Stimulated activated naive CD4-positive, alpha-beta T cell (primary cell): ENCODE measurements at regions not wholly inside any gene's neighbourhood (a gene's known extent, or its start where the extent isn't known, plus 50 kb on each side); places are given as distances from the start of the nearest gene placed in this dataset.

ENCODE experiments used
- DNase-seq, 6 experiments: peaks; one replicate each; lab custom pipeline; 2025; lab: John Stamatoyannopoulos, UW

- DNase-seq = no peak
Measured at GRCh38 chr4:181637186-181638105, 605.8 kb upstream of the TENM3 start.

- no peak for DNase-seq
Measured at GRCh38 chr4:181643466-181643865, 599.7 kb upstream of the TENM3 start.

- DNase-seq = no peak
Measured at GRCh38 chr4:181645489-181645888, 597.7 kb upstream of the TENM3 start.

DNA sequence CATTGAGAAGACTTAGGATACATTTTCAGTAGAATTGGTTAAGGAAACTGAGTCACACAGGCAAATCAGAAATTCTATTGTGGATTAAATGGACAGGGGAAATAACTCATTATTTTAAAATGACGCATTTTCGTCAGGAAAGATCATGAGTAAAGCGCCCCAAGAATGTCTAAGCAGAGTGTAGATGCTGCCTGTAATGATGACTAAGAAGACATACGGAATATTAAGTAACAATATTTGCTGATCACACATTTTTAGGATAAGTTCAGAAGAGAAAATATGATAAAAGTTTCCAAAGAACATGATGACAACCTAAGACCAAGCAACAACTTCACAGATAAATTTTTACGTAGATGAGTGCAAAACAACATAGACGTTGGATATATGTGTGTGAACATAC lies 596.3 kb upstream of the TENM3 start:
- DNase-seq = no peak

GRCh38 chr4:181647396-181648147 lies 595.6 kb upstream of the TENM3 start:
- DNase-seq = no peak

- DNase-seq = no peak
Measured at GRCh38 chr4:181650033-181650825, 593.0 kb upstream of the TENM3 start.

DNA sequence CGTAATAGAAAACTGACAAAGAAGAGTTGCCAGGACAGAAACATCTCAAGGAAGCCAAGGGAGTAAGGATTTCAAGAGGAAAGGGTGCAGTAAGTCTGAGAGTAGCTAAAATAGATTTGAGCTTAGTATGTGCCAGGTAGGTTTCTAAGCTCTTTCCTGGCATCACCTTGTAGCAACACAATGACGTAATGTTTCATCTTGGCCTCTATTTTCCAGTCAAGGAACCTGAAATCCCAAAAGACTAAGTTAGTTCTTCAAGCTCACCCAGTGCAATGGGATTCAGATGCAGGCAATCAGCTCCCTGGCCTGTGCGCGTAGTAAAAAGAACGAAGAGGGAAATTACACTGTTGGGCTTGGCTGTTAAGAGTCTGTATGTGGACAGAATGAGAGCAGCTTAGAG lies 586.5 kb upstream of the TENM3 start:
- no peak for DNase-seq

DNA sequence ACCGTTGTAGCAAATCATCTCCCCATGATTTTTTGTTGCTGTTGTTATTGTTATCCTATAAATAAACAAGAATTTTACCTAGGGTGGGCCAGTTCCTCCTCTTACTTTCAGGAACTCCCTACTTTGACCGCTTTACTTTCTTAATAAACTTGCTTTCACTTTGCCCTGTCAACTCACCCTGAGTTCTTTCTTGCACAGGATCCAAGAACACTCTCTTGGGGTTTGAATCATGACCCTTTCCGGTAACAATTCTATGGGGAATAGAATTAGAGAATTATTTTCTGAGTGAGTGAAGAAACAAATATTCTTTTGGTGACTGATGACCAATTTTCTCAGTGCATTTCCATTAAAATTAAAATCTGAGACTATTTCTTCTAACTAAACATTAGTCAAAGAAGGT lies 584.0 kb upstream of the TENM3 start:
- no peak for DNase-seq

- DNase-seq = no peak
Measured at GRCh38 chr4:181659876-181660275, 583.3 kb upstream of the TENM3 start.

GRCh38 chr4:181661090-181661489 lies 582.1 kb upstream of the TENM3 start:
- DNase-seq = no peak

DNA sequence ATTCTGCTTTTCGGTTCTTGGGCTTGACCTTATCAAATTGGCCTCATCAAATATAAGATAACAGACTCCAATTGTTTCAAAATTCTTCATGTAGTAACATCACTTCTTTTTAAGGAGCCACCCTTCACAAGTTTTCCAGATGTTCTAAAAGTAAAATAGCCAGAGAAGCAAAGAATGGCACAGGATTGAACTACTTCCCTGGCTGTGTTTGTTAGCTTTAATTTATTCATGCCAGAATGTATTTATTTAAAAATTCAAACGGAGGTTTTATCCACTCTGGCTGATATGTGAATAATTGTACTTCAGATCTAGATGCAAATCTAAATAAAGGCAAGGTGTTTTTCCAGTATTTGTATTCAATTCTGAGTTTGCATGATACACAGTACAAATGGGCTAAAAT lies 581.3 kb upstream of the TENM3 start:
- DNase-seq = no peak

GRCh38 chr4:181662383-181662782 lies 580.8 kb upstream of the TENM3 start:
- DNase-seq = no peak

DNA sequence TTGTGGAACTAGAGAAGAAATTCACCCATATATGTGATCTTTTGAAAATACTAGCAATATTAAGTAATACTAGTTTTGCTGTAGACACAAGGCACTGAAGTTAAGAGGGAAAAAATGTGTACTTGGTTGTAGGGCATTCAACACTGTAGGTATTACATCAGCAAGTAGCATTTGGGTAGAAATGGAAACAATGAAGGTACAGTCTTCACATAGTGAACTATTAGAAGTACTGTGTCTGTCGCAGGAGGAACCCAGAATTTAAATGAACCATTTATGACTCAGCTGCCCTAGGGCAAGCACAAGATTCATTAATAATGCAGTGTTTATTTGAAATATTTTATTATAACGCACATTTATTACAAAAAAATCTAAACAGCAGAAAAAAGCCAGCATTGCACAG lies 572.7 kb upstream of the TENM3 start:
- no peak for DNase-seq

DNA sequence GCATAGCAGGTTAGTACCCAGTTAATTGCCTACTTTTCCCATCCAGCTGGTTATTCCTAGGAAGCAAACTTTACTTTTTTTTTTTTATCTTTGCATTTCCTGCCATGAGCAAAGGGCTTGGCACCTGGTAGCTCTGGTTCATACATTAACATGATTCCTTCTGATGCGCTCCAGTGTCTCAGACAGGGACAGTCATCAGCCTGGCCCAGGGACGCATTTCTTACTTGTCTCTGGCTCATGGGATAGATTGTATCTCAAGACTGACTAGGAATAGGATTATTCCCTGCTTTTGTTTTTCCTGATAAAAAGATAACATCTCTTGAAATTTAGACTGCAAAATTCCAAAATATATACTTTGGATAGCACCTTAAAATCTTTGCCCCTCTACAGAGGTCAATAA lies 571.5 kb upstream of the TENM3 start:
- DNase-seq = no peak

DNA sequence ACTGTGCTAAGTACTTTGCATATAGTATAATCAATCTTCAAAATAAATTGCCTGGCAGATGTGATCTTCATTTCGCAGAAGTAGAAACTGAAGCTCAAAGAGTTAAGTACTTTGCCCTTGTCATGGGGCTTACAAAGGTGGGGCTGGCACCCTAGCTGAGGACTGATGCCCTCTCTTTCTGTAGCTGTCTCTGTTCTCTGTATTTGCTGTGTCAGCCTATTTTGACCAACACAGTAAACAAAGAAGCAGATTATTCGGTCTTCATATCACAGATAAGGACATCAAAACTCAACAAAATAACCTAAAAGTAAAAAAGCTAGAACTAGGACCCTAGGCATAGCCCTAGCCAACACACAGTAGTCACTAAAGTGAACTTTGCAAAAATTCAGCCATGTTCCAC lies 570.5 kb upstream of the TENM3 start:
- DNase-seq = no peak

DNA sequence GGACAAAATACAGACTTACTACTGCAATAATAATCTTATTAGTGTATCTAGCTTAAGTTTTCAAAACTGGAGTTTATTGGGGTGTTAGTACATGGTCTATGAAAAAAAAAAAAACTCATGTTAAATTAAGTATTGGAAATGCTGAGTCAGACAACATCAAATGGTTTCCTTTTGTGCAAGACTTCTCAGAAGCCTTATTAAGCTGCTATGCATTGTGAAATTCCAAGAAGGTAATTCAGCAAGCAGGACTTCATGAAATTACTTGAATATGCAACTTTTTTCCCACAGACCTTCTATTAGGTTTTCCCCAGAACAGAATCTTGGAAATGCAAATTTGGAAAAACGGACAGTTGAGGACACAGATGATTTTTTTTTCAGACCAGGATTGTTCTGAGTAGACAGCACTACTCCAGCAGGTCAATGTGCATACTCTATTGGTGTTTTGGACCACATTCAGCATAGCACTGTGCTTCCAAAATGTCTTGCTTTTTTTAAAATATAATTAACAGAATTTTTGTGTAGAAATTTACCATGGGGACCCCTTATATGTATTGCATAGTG lies 568.8 kb upstream of the TENM3 start:
- no peak for DNase-seq

- no peak for DNase-seq
Measured at GRCh38 chr4:181676546-181676945, 566.7 kb upstream of the TENM3 start.

GRCh38 chr4:181677201-181677600 lies 566.0 kb upstream of the TENM3 start:
- no peak for DNase-seq

DNA sequence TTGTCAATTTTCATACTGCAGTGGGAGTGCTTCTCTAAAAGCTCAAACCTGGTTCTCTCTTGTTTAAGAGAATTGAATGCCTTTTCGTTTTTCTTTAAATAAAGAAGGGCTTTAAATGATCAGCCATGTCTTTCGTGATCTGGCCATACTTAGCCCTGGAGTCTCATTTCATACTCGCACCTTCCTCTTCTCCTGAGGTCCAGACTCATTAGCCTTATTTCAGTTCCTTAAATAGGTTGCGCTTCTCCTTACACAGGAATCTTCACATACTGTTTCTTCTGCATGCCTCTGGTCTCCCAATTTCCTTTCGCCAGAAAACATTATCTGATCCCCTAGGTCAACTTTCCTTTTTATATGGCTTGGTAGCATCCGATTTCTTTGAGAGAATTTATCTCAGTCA lies 565.6 kb upstream of the TENM3 start:
- DNase-seq = no peak

DNA sequence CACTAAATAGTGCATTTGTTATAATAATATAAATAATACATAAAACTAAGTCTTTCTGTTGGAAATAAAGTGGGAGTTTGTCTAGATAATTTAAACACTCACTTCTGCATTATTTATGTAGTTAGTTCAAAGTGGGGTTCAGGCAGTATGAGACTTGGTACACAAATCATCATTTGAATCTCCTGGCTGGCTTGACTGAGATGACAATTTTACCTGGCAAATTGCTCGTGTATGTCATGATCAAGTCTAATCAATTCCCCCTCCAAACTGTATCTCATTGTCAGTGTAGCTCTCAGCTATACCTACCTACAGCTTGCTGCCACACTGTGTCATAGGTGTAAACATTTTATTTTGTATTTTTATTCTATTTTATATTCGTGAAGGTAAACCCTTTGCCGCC lies 563.4 kb upstream of the TENM3 start:
- no peak for DNase-seq

DNA sequence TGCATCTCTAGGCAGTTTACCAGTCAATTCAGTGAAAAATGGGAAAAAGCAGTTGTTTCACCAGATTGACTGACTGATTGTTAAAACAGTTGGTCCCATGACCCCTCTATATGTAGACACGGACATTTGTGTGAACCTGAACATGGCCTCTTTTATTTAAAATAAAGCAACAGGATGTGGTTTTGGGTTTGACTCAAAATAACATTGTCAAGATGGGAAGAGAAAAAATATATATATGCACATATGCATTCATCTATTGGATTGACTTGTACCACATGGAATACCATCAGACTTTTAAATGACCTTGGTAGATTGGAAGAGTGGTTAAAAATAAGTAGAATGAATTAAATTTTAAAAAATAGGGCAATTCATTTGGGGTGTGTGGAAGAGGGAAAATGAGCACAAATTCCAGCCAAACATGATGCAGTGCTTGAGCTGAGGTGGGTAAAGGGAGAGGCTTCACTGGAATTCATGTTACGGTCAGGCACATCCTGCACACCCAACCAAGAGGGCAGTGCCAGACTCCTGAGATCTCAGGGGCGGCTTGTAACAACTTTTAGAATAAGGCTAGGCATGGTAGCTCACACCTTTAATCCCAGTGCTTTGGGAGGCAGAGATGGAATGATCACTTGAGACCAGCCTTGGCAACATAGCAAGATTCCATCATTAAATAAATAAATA lies 560.7 kb upstream of the TENM3 start:
- DNase-seq = no peak

- no peak for DNase-seq
Measured at GRCh38 chr4:181684310-181684709, 558.9 kb upstream of the TENM3 start.
